Neuron (in vitro differentiated cells): ENCODE measurements at regions not wholly inside any gene's neighbourhood (a gene's known extent, or its start where the extent isn't known, plus 50 kb on each side); places are given as distances from the start of the nearest gene placed in this dataset.
"Not testable (repeated sequence)": the region's sequence is repeated elsewhere in the genome, so short reads cannot be mapped to it uniquely, and the experiment has no call there.

Experiments
- H2AFZ ChIP-seq: one replicate; pipeline ENCODE4 v1.6.1; 2013; ENCODE audit warnings: low read depth, mild to moderate bottlenecking, inconsistent platforms, low read length, moderate library complexity
- H3K27me3 ChIP-seq: one replicate; pipeline ENCODE4 v1.6.1; 2013; ENCODE audit warnings: low read length; ENCODE audit not compliant: insufficient read depth
- H3K36me3 ChIP-seq: one replicate; pipeline ENCODE4 v1.6.1; 2013; ENCODE audit warnings: low read length; ENCODE audit not compliant: insufficient read depth
- H3K4me1 ChIP-seq: one replicate; pipeline ENCODE4 v1.6.1; 2013; ENCODE audit warnings: low read length; ENCODE audit not compliant: insufficient read depth
- H3K4me3 ChIP-seq: 2 replicates; pipeline ENCODE4 v1.5.1; 2013; ENCODE audit warnings: mild to moderate bottlenecking, low read length, moderate library complexity
- H3K9me3 ChIP-seq: one replicate; pipeline ENCODE4 v1.6.1; 2013; ENCODE audit warnings: low read length

DNA sequence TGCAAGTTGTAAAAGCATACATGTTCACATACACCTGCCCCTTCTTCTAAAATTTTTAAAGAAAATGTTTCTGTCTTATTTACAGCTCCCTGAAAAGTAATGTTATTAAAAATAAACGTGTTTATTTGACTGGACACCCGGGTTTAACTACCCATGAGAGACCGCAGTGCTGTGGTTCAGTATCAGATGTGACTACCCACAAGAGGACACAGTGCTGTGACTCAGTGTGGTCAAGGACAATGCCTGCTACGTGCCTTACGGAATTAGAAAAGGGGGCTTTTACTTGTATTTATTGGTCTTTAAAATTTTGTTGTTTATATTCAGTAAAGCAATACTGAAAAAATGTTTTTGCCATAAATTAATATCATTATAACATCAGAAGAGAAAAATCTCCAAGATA is 641.4 kb downstream of the TRIML1 start:
- Histone ChIP-seq H3K27me3 (no peaks in the 10 kb centered on the region), H3K4me1 (no peaks in the 10 kb centered on the region), H3K9me3 (no peaks in the 10 kb centered on the region), H3K4me3 (no peak overlapping the region), H2AFZ (no peak overlapping the region), H3K36me3 (no peaks in the 10 kb centered on the region)

- no peaks in the 10 kb centered on the region for H3K27me3 ChIP-seq
- no peak overlapping the region for H3K4me3 ChIP-seq
- H3K9me3 ChIP-seq = no peaks in the 10 kb centered on the region
- H3K4me1 ChIP-seq = no peaks in the 10 kb centered on the region
- H3K36me3 ChIP-seq = no peaks in the 10 kb centered on the region
- no peak overlapping the region for H2AFZ ChIP-seq
Measured at GRCh38 chr4:188781655-188782054, 642.4 kb downstream of the TRIML1 start.

- no peaks in the 10 kb centered on the region for H3K4me1 ChIP-seq
- H2AFZ ChIP-seq = no peak overlapping the region
- no peak overlapping the region for H3K4me3 ChIP-seq
- H3K36me3 ChIP-seq = no peaks in the 10 kb centered on the region
- no peaks in the 10 kb centered on the region for H3K27me3 ChIP-seq
- H3K9me3 ChIP-seq = no peaks in the 10 kb centered on the region
Measured at GRCh38 chr4:188783175-188783574, 643.9 kb downstream of the TRIML1 start.

DNA sequence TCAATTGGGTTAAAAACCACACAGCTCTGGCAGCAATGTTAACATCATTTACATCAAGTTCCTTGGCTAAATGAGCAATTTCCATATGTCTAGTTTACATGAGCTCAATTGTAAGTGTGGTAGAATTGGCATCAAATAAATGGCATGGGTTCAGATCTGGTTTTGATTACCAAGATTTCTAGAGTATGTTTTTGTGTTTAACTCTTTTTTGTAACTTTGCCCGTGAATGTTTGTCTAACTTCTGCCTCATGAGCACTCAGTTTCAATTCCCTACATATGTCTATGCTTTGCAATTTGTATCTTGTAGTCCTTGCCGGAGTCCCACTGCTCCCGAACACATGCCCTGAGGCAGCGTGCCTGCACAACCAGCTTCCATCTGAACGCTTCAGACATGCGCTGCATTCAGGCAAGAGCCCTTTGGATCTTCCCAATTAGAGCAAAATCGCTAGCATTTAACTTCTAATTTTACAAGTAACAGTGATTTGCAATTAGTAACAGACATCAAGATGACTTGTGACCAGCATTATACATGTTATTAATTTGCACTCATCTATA is 644.4 kb downstream of the TRIML1 start:
- no peaks in the 10 kb centered on the region for H3K27me3 ChIP-seq
- H2AFZ ChIP-seq = no peak overlapping the region
- H3K4me3 ChIP-seq = no peak overlapping the region
- H3K36me3 ChIP-seq = no peaks in the 10 kb centered on the region
- H3K9me3 ChIP-seq = no peaks in the 10 kb centered on the region
- H3K4me1 ChIP-seq = no peaks in the 10 kb centered on the region

GRCh38 chr4:188796600-188796999 is 657.4 kb downstream of the TRIML1 start:
- H3K4me3 ChIP-seq, H2AFZ ChIP-seq, H3K27me3 ChIP-seq, H3K36me3 ChIP-seq, H3K9me3 ChIP-seq, H3K4me1 ChIP-seq: not testable (repeated sequence)

DNA sequence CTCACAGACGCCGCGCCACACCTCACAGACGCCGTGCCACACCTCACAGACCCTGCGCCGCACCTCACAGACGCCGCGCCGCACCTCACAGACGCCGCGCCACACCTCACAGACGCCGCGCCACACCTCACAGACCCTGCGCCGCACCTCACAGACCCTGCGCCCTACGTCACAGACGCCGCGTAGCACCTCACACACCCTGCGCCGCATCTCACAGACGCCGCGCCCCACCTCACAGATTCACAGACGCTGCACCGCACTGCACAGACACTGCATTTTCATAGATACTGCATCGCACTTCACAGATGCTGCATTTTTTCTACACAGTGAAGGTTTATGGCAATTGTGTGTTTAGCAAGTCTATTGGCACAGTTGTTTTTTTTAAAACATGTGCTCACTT is 657.8 kb downstream of the TRIML1 start:
- not testable (repeated sequence) for H3K9me3 ChIP-seq, H2AFZ ChIP-seq, H3K4me1 ChIP-seq, H3K27me3 ChIP-seq, H3K36me3 ChIP-seq, H3K4me3 ChIP-seq

- Histone ChIP-seq H2AFZ (no peak overlapping the region), H3K9me3 (no peaks in the 10 kb centered on the region), H3K4me3 (no peak overlapping the region), H3K36me3 (no peaks in the 10 kb centered on the region), H3K27me3 (no peaks in the 10 kb centered on the region), H3K4me1 (no peaks in the 10 kb centered on the region)
Measured at GRCh38 chr4:188804861-188805260, 665.6 kb downstream of the TRIML1 start.

DNA sequence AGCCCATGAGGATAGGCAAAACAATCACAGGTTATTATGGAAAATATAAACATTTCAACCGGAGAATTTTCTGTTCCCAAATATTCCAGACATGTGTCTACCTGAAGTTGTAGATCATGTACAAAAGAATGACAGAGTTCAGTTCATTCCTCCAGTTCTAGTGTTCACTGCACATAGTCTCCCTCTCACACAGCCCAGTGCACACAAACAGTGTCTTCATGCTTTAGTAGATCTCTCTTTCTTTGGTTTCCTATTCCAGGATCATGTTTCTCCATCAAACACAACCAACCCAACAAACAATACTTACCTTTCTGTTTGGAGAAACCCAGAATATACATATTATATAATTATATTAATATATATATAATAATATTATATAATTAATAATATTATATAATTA is 671.9 kb downstream of the TRIML1 start:
- H2AFZ ChIP-seq = no peak overlapping the region
- H3K36me3 ChIP-seq = no peaks in the 10 kb centered on the region
- H3K9me3 ChIP-seq = no peaks in the 10 kb centered on the region
- no peaks in the 10 kb centered on the region for H3K4me1 ChIP-seq
- no peak overlapping the region for H3K4me3 ChIP-seq
- H3K27me3 ChIP-seq = no peaks in the 10 kb centered on the region

GRCh38 chr4:188812644-188813043 is 673.4 kb downstream of the TRIML1 start:
- H3K4me1 ChIP-seq = no peaks in the 10 kb centered on the region

GRCh38 chr4:188818300-188818699 is 679.1 kb downstream of the TRIML1 start:
- no peaks in the 10 kb centered on the region for H3K9me3 ChIP-seq
- H3K27me3 ChIP-seq = no peaks in the 10 kb centered on the region
- no peak overlapping the region for H3K4me3 ChIP-seq
- no peak overlapping the region for H2AFZ ChIP-seq
- no peaks in the 10 kb centered on the region for H3K36me3 ChIP-seq
- H3K4me1 ChIP-seq = no peaks in the 10 kb centered on the region

More at GRCh38 chr4:188812644-188813043, 673.4 kb downstream of the TRIML1 start:
- H3K27me3 ChIP-seq = no peaks in the 10 kb centered on the region
- no peaks in the 10 kb centered on the region for H3K9me3 ChIP-seq
- H2AFZ ChIP-seq = no peak overlapping the region
- no peak overlapping the region for H3K4me3 ChIP-seq
- no peaks in the 10 kb centered on the region for H3K36me3 ChIP-seq

GRCh38 chr4:188819233-188819632 is 680.0 kb downstream of the TRIML1 start:
- H2AFZ ChIP-seq = no peak overlapping the region
- no peaks in the 10 kb centered on the region for H3K4me1 ChIP-seq
- H3K27me3 ChIP-seq = no peaks in the 10 kb centered on the region
- H3K36me3 ChIP-seq = no peaks in the 10 kb centered on the region
- no peak overlapping the region for H3K4me3 ChIP-seq
- no peaks in the 10 kb centered on the region for H3K9me3 ChIP-seq

DNA sequence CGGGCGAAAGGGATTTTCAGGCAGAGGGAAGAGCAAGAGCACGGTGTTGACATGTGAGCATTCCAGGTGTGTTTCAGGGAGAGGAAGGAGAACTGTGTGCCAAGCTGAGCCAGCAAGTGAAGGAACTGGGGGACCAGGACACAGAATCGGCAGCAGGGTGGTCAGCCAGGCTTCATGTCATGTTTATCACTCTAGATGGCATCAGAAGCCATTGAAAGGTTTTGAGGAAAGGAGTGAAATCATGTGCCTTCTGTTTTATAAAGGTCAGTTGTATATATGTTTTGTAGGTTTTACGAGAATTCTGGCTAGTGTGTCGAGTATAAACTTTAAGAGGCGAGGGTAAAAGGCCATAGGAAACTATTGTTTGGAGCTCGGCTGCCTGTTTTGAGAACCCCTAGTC is 682.3 kb downstream of the TRIML1 start:
- no peak overlapping the region for H2AFZ ChIP-seq
- no peaks in the 10 kb centered on the region for H3K36me3 ChIP-seq
- H3K9me3 ChIP-seq = no peaks in the 10 kb centered on the region
- no peaks in the 10 kb centered on the region for H3K4me1 ChIP-seq
- no peak overlapping the region for H3K4me3 ChIP-seq
- H3K27me3 ChIP-seq = no peaks in the 10 kb centered on the region

- Histone ChIP-seq H3K9me3 (no peaks in the 10 kb centered on the region), H3K36me3 (no peaks in the 10 kb centered on the region), H2AFZ (no peak overlapping the region), H3K4me3 (no peak overlapping the region), H3K27me3 (no peaks in the 10 kb centered on the region), H3K4me1 (no peaks in the 10 kb centered on the region)
Measured at GRCh38 chr4:188822698-188823097, 683.5 kb downstream of the TRIML1 start.

DNA sequence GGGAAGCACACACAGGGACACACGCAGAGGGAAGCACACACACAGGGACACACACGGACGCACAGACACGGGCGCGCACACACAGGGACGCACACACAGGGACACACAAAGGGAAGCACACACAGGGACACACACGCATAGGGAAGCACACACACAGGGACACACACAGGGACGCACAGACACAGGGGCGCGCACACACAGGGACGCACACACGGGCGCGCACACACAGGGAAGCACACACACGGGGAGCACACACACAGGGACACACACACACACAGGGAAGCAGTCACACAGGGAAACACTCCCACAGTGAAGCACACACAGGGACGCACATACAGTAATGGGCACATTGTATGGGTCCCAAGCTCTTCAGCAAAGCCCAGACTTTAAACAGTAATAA is 685.3 kb downstream of the TRIML1 start:
- Histone ChIP-seq H3K9me3 (no peaks in the 10 kb centered on the region), H3K4me3 (no peak overlapping the region)

More for the DNA sequence above, 685.3 kb downstream of the TRIML1 start:
- Histone ChIP-seq H3K4me1 (no peaks in the 10 kb centered on the region), H3K36me3 (no peaks in the 10 kb centered on the region), H3K27me3 (no peaks in the 10 kb centered on the region), H2AFZ (no peak overlapping the region)
